ENCODE measurements at regions not wholly inside any gene's neighbourhood (a gene's known extent, or its start where the extent isn't known, plus 50 kb on each side); places are given as distances from the start of the nearest gene placed in this dataset.

GRCh38 chrX:148133105-148133725, 152.1 kb downstream of the FMR1NB start:
- TF ChIP-seq CTCF (IDR thresholded peaks at IDR 0.05), result no peak
- no peak for TF ChIP-seq POLR2AphosphoS5 (IDR thresholded peaks at IDR 0.05)

Measured in sigmoid colon (tissue), 4 donors.